Lower leg skin (tissue), 4 donors: ENCODE measurements at regions not wholly inside any gene's neighbourhood (a gene's known extent, or its start where the extent isn't known, plus 50 kb on each side); places are given as distances from the start of the nearest gene placed in this dataset.
"Not testable (repeated sequence)": the region's sequence is repeated elsewhere in the genome, so short reads cannot be mapped to it uniquely, and the experiment has no call there.

Source experiments
- DNase-seq, 2 donors: peaks; one replicate each; pipeline ENCODE4 v3.0.0-alpha.2; 2019; ENCODE audit warnings: low spot score in 2 of 2
- H3K4me3 ChIP-seq: fragments of 200-600 bp; sonication (generic); 2 replicates; pipeline ENCODE4 v1.5.1; 2017; ENCODE audit warnings: mild to moderate bottlenecking, low read depth; ENCODE audit not compliant: poor library complexity, severe bottlenecking
- CTCF ChIP-seq, 3 donors: fragments of 450-650 bp; IDR thresholded peaks; one replicate each; pipeline ENCODE4 v1.5.1; 2016; ENCODE audit warnings: antibody characterized with exemption in 3 of 3, mild to moderate bottlenecking in 3 of 3, moderate library complexity in 2 of 3
- POLR2A ChIP-seq, 2 donors: fragments of 450-650 bp; IDR thresholded peaks; one replicate each; pipeline ENCODE4 v1.6.1; 2016 to 2017; ENCODE audit warnings: antibody characterized with exemption in 2 of 2, mild to moderate bottlenecking in 1 of 2, moderate library complexity in 1 of 2
- WGBS, 2 donors: methylation state at CpG; one replicate each; pipeline ENCODE4 v1.1.5; 2018; 5-methylcytosine and 5-hydroxymethylcytosine counted together
- intact Hi-C: fragments of 100-400 bp; cut with DNase I; formaldehyde crosslinking; loops from one replicate; pipeline ENCODE4 v1.15.0; 2023; ENCODE audit warnings: low total_unique reads

GRCh38 chr3:194888916-194889315, 203.2 kb downstream of the FAM43A start:
- TF ChIP-seq POLR2A (IDR thresholded peaks at IDR 0.05) (no peak), CTCF (IDR thresholded peaks at IDR 0.05) (no peak)
- no peak overlapping the region for H3K4me3 ChIP-seq
- DNase-seq, result no peak
- intact Hi-C loops, result no loop called here
- WGBS, 2 donors, result 87 to 95% methylated on average over 3 of the region's 3 CpGs

- 49 to 54% methylated on average over 7 of the region's 7 CpGs for WGBS, 2 donors
- TF ChIP-seq POLR2A (IDR thresholded peaks at IDR 0.05), result no peak
- no peak for TF ChIP-seq CTCF (IDR thresholded peaks at IDR 0.05)
Observed at GRCh38 chr3:194890091-194890490, 204.4 kb downstream of the FAM43A start.

GRCh38 chr3:194893121-194893987, 207.7 kb downstream of the FAM43A start:
- no peak for DNase-seq
- no peak overlapping the region for H3K4me3 ChIP-seq
- 80 to 91% methylated on average over 4 of the region's 4 CpGs for WGBS, 2 donors
- TF ChIP-seq POLR2A (IDR thresholded peaks at IDR 0.05) (no peak), CTCF (IDR thresholded peaks at IDR 0.05) (no peak)
- intact Hi-C loops, result no loop called here

More at GRCh38 chr3:194890091-194890490, 204.4 kb downstream of the FAM43A start:
- no peak overlapping the region for H3K4me3 ChIP-seq
- no peak for DNase-seq
- intact Hi-C loops, result no loop called here

GRCh38 chr3:194894538-194894937, 208.9 kb downstream of the FAM43A start:
- no peak for DNase-seq
- H3K4me3 ChIP-seq, result no peak overlapping the region
- intact Hi-C loops, result no loop called here
- TF ChIP-seq POLR2A (IDR thresholded peaks at IDR 0.05) (no peak), CTCF (IDR thresholded peaks at IDR 0.05) (no peak)

- TF ChIP-seq CTCF (IDR thresholded peaks at IDR 0.05) (no peak), POLR2A (IDR thresholded peaks at IDR 0.05) (no peak)
- no peak for DNase-seq
- intact Hi-C loops, result no loop called here
- no peak overlapping the region for H3K4me3 ChIP-seq
- WGBS, 2 donors, result 54 to 56% methylated on average over 4 of the region's 4 CpGs
Observed at GRCh38 chr3:194900854-194901522, 215.3 kb downstream of the FAM43A start.

GRCh38 chr3:194903447-194903846, 217.8 kb downstream of the FAM43A start:
- DNase-seq, H3K4me3 ChIP-seq, intact Hi-C loops: not testable (repeated sequence)
- 74 to 88% methylated on average over 2 of the region's 2 CpGs for WGBS, 2 donors

- 96 to 98% methylated on average over 3 of the region's 3 CpGs for WGBS, 2 donors
- DNase-seq, H3K4me3 ChIP-seq, intact Hi-C loops: not testable (repeated sequence)
Observed at GRCh38 chr3:194904999-194905398, 219.3 kb downstream of the FAM43A start.
